Left renal pelvis (tissue), 4 donors: ENCODE measurements at regions not wholly inside any gene's neighbourhood (a gene's known extent, or its start where the extent isn't known, plus 50 kb on each side); places are given as distances from the start of the nearest gene placed in this dataset.
A peak's percentile ranks its signal among the peaks of the same experiment; 100 is the strongest.
"Not testable (repeated sequence)": the region's sequence is repeated elsewhere in the genome, so short reads cannot be mapped to it uniquely, and the experiment has no call there.

Experiments used
- DNase-seq, 4 donors: peaks; one replicate each; pipeline ENCODE4 v3.0.0-alpha.2; 2013; ENCODE audit warnings: low read depth in 4 of 4, low spot score in 3 of 4

DNA sequence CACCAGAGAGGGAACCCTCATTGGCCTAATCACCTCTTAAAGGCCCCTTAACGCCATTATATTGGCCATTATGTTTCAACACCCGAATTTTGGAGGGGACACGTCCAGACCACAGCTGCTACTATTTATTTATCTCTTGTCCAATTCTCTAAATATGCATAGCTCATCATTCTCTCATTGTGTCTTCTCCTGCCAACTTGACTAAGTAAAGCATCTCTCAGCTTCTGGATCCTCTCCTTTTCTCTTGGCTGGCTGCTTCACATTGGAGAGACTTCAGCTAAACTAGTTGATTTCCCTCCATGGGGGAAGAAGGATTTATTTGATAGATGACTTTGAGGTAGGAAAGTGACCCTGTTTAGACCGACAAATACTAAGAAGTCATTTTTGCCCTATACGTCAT, 120.4 kb upstream of the KRR1 start:
- DNase-seq: no peak

DNA sequence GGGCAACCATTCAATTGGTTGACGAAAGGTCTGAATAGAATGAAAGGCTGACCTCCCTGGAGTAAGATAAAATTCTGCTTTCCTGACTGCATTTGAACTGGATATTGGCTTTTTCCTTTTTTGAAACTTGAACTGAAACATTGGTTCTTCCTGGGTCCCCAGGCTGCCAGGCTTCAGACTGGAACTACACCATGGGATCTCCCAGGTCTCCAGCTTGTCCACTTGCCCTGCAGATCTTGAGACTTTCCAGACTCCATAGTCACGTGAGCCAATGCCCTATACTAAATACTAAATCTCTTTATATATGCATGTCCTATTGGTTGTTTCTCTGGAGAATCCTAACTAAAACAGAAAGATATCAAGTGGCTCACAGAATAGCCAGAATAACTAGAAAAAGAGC, 118.7 kb upstream of the KRR1 start:
- DNase-seq: no peak

DNA sequence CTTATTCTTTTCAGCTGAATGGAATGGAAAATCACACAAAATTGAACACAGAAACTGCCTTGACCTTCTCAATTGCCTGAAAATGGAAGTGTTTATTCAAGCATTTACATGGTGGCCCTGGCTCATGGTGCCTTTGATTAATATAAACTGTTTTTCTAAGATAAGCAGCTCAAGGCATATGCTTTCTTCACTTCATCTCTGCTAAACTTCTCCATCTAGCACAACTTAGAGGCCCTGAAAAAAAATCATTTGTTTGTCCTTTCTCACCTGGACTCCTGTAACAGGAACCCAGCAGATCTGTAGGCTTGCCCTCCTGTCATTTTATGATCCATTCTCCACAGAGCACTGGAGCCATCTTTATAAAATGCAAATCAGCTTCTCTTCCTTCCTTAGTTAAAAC, 117.5 kb upstream of the KRR1 start:
- DNase-seq: no peak

DNA sequence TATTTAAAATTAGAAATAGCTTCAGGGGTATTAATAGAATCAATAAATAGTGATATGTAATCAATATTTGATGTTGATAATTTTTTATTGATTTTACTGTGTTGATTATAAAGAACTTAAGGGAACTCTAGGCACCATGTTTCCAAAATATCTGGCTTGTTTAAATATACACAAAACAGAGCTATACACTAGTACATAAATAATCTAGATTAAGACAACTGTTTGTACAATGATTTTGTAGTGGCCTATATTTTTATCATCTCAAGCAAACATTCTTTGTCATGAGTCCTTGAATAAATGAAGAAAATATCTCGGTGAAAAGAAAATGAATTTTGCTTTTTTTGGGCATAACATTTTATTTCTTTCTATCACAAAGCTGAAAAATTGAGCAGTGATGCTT, 117.1 kb upstream of the KRR1 start:
- no peak for DNase-seq

DNA sequence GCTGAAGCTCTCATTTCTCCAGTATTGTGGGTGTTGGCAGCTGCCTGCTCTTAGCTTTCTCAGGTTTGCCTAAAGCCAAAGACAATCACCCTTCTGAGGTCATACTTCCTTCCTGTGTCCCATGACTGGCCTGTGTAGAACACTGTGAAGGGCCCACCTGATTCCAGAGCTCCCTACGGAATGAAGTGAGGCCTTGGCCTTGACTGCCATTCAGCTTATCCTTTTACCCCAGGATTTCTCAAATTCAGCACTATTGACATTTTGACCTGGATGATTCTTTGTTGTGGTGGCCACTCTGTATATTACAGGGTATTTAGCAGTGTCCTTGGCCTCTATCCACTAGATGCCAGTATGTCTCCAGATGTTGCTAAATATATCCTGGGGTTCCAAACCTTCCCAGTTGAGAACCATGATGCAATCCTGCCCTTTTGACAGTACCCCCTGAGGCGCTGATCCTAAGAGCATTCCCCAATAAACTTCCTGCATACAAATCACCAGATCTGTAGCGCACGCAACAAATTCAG, 112.3 kb upstream of the KRR1 start:
- DNase-seq: no peak

DNA sequence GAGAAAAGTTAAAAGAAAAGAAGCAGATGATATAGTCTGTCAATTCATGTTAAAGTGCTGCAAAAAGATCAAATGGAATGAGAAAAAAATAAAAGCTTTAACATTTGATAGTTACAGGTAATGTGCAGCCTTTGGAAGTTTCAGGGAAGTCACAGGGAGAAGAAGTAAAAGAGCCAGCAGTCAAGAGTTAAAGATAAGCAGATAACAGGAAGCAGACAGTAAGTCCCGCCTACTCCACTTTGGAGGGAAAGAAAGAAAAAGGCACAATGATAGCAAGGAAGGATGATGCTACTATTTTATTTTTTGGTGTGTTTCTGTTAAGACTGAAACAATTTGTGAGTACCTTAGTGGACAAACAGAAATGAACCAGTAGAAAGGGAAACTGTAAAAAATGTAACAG, 111.1 kb upstream of the KRR1 start:
- DNase-seq: no peak

DNA sequence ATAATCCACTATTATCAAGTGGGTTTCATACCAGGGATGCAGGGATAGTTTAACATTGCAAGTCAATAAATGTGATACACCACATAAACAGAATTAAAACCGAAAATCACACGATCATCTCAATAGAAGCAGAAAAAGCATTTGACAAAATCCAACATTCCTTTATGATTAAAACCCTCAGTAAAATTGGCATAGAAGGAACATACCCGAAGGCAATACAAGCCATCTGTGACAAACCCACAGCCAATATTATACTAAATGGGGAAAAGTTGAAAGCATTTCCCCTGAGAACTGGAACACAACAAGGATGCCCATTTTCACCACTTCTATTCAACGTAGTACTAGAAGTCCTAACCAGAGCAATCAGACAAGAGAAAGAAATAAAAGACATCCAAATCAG, 103.0 kb upstream of the KRR1 start:
- not testable (repeated sequence) for DNase-seq

DNA sequence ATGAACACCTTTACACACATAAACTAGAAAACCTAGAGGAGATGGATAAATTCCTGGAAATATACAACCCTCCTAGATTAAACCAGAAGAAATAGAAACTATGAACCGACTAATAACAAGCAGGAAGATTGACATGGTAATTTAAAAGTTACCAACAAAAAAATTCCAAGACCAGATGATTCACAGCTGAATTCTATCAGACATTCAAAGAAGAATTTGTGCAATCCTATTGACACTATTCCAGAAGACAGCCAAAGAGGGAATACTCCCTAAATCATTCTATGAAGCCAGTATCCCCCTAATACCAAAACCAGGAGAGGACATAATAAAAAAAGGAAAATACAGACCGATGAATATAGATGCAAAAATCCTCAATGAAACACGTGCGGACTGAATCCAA, 102.6 kb upstream of the KRR1 start:
- DNase-seq: no peak

DNA sequence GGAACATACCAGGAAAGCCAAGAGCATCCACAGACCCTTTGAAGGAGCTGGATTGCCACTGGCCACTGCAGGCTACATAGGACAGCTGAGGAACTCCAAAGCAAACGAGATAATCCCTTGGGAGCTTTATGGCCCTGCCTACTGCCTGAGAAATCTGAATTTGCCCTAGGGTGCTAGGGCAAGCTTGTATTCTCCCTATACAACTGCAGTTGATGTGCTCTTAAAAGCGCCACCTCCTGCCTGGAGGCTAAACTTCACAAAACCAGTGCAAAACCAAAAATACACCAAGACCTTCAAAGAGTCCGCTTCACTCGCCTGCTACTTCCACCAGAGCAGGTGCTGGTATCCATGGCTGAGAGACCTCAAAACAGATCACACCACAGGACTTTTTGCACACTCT, 99.6 kb upstream of the KRR1 start:
- no peak for DNase-seq

DNA sequence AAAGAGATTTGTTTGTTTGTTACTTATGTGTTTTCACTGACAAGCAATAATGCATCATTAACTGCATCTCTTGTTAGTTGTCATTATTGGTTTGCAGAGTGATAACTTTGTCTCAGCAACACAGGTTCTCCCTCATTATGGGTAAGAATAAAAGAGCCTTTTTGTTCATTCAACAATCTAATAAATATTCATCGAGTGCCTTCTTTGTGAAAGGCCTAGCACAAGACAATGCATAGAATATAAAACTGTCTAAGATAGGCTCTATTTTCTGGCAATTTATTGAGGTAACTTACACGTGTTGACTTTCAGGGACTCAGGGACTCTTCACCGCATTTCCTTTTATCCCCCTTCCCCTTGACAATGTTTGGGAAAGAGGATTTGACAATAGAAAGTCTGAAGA, 95.5 kb upstream of the KRR1 start:
- no peak for DNase-seq

DNA sequence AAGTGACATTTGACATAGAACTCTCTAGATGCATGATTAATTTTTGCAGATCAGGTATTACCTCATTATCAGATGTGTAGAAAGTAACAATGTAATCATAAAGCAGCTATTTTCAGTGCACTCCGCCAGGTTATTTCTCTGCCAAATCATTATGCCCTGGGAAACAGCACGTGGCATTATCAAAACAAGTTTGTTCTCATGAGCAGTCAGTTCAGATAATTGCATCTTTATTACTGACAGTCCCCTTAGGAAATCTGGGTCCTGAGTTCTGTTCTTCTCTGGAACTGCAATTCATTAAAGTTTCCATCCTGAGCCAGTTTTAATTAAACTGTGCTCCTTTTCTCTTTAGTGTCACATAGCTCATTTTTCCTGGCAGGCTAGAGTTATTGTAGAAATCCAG, 94.7 kb upstream of the KRR1 start:
- no peak for DNase-seq

DNA sequence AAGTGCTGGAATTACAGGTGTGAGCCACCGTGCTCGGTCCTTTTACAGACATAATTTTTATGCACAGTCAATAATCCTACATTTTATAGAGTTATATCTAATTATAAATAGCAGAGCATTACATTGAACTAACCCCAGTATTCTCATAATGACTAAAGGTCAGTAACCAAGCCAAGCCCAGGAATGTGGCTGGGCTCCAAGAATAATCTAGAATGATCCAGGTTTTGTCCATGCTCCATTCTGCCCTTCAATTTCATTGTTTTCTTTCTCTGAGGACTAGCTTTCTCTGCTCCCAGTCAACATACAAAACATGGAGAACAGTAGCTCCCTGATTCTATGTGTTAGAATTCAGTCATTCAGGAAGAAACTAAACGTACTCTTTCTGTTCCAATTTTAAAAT, 92.1 kb upstream of the KRR1 start:
- no peak for DNase-seq

DNA sequence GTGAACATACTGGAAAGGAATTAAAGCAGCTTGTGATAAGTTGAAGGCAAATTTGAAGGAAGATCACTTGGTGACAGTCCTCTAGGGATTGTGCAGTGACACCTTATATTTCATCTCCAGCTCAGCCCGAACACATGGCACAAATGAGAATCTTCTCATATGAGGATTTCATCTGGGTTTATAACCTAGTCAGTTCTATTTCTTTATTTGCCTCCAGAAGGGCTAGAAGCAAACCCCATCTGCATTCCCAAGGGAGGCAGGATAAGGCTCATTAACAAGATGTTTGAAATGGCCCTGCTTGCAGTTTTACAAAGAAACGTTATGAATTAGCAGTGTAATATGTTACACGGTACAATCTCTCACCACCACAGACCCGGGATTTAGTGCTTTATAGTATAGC, 90.7 kb upstream of the KRR1 start:
- no peak for DNase-seq

DNA sequence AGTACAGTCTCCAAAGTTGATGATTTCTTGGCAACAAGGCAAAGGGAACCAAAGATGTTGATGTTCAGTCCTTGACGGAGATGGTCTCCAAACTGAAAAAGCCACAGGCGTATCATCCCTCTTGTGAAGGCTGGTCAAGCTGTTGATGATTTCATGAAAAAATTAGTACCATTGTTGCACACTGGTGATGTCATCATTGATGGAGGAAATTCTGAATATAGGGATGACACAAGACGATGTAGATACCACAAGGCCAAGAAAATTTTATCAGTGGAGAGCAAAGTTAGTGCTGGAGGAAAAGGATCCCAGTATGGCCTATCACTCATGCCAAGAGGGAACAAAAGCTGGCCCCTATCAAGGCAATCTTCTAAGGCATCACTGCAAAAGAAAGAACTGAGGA, 88.7 kb upstream of the KRR1 start:
- DNase-seq: no peak

DNA sequence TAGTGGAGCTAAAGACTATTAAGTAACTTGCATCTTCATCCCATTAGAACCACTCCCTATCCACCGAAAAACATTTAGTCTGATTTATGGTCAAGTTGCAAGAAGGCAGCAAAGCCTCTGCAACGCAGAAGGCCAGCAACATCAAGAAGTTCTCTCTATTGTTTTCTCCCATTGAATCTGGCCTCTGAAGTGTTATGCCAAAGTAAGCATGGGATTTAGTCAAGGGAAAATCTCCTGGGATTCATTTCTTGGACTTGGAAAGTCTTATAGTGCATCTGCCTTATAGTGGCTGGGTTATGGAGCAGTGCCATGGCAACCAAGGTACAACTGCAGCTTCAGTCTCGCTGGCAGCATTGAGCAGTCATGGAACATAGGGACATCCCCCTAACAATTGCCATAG, 87.7 kb upstream of the KRR1 start:
- DNase-seq: no peak

DNA sequence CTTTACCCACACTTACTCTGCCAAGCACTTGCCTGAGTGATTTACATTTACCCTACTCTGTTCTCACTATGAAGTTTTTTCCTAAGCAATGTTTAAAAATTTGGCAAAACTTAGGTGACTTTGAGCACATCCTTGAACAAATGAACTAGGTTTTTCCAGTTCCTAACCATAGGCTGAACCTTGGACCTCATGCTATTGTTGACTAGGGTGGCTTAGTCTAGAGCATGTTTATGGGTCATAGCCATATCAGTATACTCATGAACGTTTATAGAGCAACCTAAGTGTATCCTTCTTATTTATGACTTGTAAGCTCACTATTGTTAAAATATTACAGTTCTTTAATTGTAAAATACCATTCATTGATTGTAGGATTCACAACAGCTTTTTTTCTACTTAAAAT, 85.0 kb upstream of the KRR1 start:
- DNase-seq: no peak

DNA sequence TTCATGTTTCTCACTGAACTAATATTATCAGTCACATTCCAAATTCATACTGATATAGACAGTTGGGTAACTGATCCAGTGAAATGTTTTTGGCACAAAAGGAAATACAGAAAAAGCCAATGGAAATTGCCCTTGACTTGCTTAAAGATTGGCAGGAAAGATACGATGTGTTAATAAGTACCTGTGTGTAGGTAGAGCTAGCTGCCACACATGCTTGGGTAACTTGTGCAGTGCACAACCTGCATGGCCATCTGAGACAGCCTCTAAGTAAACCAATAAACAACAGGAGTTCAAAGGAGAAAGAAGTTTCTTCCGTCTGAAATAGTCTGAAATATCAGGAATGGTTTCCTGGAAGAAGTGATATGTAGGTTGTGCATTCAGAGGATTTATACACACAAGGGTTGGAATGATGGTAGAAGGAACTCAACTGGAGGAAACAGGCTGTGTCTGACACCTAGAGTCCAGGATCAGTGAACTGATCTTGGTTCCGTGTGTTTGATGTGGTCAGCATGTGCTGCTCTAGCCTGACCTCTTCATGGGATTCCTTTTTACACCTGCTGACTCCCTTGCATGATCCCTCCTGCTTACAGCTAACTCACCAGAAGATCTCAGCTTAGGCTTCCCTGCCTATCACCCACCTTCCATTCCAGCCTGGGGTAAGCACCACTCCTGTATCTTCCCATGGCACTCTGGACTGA, 81.4 kb upstream of the KRR1 start:
- DNase-seq: no peak

DNA sequence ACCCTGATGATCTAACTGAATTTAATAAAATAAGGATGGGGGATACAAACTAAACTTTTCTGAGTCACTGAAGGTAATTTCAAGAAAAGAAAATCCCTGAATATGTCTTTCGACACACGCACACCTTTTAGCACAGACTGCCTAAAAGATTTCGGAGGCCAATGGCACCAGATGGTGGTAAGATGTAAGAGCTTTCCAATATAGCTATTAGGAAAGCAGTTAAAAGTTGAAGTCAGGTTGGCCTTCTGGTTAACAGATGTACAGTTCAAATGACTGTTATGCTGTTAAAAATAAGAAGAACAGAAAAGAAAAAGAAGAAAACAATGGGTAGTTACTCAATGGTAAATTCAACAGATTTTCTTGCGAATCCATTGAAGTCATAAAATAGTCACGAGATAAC, 80.7 kb upstream of the KRR1 start:
- no peak for DNase-seq

DNA sequence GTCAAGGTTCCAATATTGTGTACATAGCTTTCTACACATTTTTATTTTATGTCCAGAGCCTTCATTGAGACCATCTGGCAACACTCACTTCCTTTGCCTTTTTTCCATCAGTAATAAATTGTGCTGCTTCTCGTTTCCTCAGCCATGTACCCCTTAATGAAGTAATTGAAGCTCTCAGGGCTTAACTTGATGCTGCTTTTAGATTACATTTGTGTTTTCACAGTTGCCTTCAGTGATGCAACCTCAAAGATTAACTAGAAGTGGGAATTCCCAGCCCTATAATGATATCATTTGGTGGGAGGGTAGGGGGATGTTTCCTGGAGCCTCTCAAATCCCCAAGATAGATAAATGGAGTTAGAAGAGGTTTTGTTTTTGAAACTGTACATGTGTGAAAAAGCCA, 80.2 kb upstream of the KRR1 start:
- peak in 1 of 4 donors; percentile 19 for DNase-seq

DNA sequence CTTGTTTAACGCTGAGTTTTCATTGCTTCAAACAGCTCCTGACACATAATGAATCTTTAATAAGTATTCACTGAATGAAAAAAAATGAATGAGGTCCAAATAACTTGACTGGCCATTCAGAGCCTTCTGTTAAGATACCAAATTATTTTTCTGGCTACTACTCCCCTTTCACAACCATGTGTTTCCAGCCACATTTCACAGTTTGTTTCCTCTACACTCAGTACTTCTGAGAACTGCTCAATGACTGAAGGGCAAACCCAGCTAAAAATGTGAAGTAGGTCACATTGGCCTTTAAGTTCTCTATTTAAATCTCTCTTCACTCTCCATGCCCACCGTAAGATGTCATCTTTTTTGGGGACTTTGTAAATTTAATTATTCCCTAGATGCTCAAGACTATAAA, 78.4 kb upstream of the KRR1 start:
- no peak for DNase-seq

DNA sequence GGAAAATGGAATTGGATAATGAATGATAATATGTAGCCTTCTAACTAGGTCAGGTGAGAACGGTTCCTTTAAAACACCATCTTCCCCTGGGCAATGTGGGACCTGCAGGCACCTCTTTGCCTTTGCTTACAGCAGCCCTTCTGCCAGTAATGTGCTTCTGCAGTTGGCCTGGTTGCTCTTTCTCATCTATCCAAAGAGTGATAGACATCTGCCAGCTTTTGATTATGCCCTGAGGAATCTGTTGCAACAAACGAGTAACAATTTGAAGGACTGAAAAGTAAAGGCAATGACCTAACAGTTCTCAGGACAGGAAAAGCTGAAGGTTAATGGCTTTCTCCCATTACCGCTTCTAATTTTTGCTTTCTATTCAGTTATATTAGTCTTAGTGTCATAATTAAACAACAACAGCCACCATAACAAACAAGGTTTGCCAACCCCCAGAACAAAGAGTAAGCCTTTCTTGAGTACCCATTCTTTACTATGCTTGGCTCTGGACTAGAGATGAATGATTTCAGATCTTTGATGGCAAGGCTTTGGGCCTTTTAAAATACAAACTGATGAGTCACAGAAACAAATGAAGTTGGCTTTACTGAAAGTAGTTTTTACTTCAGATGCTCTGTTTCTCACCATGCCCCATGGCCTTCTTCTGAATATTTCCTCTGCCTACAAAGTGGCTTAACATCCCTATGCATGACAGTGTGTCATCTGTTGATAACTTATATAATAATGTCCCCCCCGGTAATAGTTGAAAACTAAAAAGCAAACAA, 76.1 kb upstream of the KRR1 start:
- no peak for DNase-seq

DNA sequence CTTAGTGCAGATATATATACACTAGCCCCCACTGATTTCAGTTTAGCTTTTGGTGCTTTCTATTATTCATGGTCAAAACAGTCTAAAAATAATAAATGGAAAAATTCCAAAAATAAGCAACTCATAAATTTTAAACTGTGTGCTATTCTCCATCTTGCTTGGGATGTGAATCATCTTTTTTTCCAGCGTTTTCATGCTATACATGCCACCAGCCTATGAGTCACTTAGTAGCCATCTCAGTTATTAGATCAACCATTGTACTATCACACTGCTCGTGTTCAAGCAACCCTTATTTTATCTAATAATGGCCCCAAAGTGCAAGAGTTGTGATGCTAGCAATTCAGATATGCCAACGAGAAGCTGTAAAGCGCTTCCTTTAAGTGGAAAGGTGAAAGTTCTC, 73.9 kb upstream of the KRR1 start:
- DNase-seq: no peak
